BE2C (cell line): ENCODE measurements at regions not wholly inside any gene's neighbourhood (a gene's known extent, or its start where the extent isn't known, plus 50 kb on each side); places are given as distances from the start of the nearest gene placed in this dataset.
A peak's percentile ranks its signal among the peaks of the same experiment; 100 is the strongest.

Source experiments
- DNase-seq: peaks from one replicate; pipeline ENCODE4 v3.0.0-alpha.2; 2020
- H3K27me3 ChIP-seq: fragments of 250-450 bp; sonication (Bioruptor Pico); 2 replicates; pipeline ENCODE4 v1.5.1; 2020; ENCODE audit warnings: mild to moderate bottlenecking
- H3K36me3 ChIP-seq: fragments of 250-450 bp; sonication (Bioruptor Pico); 2 replicates; pipeline ENCODE4 v1.5.1; 2020; ENCODE audit warnings: mild to moderate bottlenecking
- H3K4me1 ChIP-seq: fragments of 250-450 bp; sonication (Bioruptor Pico); 2 replicates; pipeline ENCODE4 v1.5.1; 2020
- H3K4me3 ChIP-seq: 2 replicates; pipeline ENCODE4 v1.5.1; 2011; ENCODE audit warnings: low read depth, low read length
- H3K9me3 ChIP-seq: fragments of 250-450 bp; sonication (Bioruptor Pico); 2 replicates; pipeline ENCODE4 v1.5.1; 2020
- TF ChIP-seq, protein P1 (sequence below): IDR thresholded peaks from 2 replicates; pipeline ENCODE4 v1.5.1; 2012; ENCODE audit warnings: mild to moderate bottlenecking, low read depth, low read length

DNA sequence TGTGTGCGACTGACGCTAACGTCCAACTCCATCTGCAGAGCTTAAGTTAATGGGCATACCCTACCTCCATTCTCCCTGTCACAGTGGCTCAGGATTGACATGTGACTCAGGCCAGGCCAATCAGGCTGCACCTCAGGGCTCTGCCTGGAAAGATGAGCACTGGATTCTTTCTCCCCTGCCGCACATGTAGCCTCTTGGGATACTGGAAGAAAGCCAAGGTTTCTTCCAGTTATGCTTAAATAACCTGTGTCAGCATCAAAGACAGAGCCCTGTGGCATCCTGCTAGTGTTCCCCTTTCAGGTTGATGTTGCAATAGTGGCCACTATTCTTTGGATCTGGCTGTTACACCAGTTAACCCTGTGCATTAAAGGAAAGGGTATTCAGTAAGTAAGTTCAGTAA lies 55.0 kb upstream of the SYT6 start:
- Histone ChIP-seq H3K27me3 (0 out of 2 replicates have a peak, but pooled peaks cover 6% of the 10 kb centered on the region), H3K4me3 (no peak overlapping the region), H3K9me3 (no peaks in the 10 kb centered on the region), H3K36me3 (no peaks in the 10 kb centered on the region), H3K4me1 (no peaks in the 10 kb centered on the region)
- TF ChIP-seq, protein P1, sequence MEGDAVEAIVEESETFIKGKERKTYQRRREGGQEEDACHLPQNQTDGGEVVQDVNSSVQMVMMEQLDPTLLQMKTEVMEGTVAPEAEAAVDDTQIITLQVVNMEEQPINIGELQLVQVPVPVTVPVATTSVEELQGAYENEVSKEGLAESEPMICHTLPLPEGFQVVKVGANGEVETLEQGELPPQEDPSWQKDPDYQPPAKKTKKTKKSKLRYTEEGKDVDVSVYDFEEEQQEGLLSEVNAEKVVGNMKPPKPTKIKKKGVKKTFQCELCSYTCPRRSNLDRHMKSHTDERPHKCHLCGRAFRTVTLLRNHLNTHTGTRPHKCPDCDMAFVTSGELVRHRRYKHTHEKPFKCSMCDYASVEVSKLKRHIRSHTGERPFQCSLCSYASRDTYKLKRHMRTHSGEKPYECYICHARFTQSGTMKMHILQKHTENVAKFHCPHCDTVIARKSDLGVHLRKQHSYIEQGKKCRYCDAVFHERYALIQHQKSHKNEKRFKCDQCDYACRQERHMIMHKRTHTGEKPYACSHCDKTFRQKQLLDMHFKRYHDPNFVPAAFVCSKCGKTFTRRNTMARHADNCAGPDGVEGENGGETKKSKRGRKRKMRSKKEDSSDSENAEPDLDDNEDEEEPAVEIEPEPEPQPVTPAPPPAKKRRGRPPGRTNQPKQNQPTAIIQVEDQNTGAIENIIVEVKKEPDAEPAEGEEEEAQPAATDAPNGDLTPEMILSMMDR, result no peak
- peak; percentile 42 for DNase-seq

DNA sequence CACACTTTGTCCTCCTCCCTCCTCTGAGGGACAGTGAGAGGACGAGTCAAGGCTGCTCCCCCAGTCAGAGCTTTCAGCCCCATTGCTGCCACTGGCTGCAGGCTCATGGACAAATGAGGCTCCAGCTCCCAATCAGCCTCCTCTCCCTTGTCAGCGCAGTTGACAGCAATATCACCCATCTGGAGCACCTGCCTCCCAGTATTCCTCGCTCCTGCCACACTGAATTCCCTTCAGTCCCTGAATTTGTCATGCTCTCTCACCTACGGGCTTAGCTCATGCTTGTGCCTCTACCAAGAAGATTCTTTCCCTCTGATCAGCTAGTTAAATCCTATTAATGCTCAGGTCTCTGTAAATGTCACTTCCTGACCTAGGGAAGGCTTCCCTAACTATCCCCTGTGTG lies 54.4 kb upstream of the SYT6 start:
- DNase-seq, result no peak
- no peaks in the 10 kb centered on the region for H3K36me3 ChIP-seq
- no peaks in the 10 kb centered on the region for H3K9me3 ChIP-seq
- no peak overlapping the region for H3K4me3 ChIP-seq
- no peaks in the 10 kb centered on the region for H3K27me3 ChIP-seq
- H3K4me1 ChIP-seq, result no peaks in the 10 kb centered on the region
- TF ChIP-seq, protein P1, result no peak

DNA sequence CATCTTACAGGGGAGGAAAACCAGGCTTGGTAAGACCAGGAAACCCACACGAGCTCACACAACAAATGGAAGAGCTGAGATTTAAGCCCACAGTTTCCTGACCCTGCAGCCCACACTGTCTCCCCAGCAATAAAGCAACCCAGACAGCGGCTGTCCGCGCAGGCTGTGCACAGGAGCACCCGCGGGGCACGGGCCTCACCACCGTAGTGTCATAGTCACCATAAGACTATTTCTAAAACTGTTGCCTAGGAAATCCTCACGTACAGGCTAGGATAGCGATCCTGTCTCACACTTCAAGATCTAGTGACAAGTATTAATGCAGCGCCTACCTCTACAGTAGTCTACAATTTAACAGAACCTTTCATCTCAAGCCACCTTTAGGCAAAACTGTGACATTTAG lies 54.0 kb upstream of the SYT6 start:
- H3K4me1 ChIP-seq, result no peaks in the 10 kb centered on the region
- no peaks in the 10 kb centered on the region for H3K27me3 ChIP-seq
- TF ChIP-seq, protein P1, result no peak
- DNase-seq, result no peak
- H3K4me3 ChIP-seq, result no peak overlapping the region
- no peaks in the 10 kb centered on the region for H3K36me3 ChIP-seq
- H3K9me3 ChIP-seq, result no peaks in the 10 kb centered on the region

DNA sequence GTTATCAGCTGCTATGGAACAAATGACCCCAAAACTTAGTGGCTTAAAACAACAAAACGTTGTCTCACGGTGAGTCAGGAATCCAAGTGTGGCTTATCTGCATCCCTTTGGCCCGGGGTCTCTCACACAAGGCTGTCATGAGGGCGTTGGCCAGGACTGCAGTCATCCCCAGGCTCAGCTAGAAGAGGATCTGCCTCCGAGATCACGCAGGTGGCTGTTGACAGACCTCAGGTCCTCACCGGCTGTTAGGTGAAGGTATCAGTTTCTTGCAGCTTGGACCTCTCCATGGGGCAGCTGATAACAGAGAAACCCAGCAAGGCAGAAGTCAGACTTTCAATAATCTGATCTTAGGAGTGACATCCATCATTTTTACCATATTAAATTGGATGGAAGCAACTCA lies 52.7 kb upstream of the SYT6 start:
- H3K4me1 ChIP-seq, result no peaks in the 10 kb centered on the region
- no peak overlapping the region for H3K4me3 ChIP-seq
- no peaks in the 10 kb centered on the region for H3K9me3 ChIP-seq
- TF ChIP-seq, protein P1, result no peak
- no peaks in the 10 kb centered on the region for H3K27me3 ChIP-seq
- DNase-seq, result no peak
- H3K36me3 ChIP-seq, result no peaks in the 10 kb centered on the region

DNA sequence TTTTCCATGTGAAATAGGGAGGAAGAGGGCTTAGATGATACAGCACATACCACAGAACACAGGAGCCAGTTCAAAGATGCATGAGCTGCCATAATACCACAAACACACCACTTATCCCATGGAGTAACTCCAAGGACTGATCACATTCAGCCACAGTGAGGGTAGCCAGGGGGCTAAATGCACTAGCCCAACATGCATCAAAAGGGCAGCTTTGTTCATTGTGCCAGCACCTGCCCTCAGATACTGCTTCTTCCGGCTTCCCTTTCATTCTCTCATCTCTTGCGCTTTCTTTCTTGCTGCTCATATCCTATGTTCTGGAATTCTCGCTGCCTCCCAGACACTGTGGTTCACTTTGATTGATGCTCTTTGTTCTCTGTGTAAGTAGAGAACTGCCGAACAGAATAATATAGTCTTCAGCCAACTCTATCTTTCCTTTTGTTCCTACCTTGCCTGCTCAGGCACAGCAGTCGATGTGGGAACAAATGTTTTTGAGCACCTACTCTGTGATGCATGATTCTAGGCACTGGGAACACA lies 50.0 kb upstream of the SYT6 start:
- DNase-seq, result no peak
- H3K36me3 ChIP-seq, result no peaks in the 10 kb centered on the region
- H3K4me3 ChIP-seq, result no peak overlapping the region
- TF ChIP-seq, protein P1, result no peak
- no peaks in the 10 kb centered on the region for H3K4me1 ChIP-seq
- H3K9me3 ChIP-seq, result no peaks in the 10 kb centered on the region
- no peaks in the 10 kb centered on the region for H3K27me3 ChIP-seq
